ENCODE measurements at regions not wholly inside any gene's neighbourhood (a gene's known extent, or its start where the extent isn't known, plus 50 kb on each side); places are given as distances from the start of the nearest gene placed in this dataset.

- DNase-seq = no peak
These were observed 95.9 kb upstream of the SCOC start for GRCh38 chr4:140277576-140277975.

GRCh38 chr4:140271553-140271952, 101.9 kb upstream of the SCOC start:
- no peak for DNase-seq

GRCh38 chr4:140269369-140269768, 104.1 kb upstream of the SCOC start:
- no peak for DNase-seq

GRCh38 chr4:140268186-140268841, 105.1 kb upstream of the SCOC start:
- no peak for DNase-seq

- no peak for DNase-seq
These were observed 105.9 kb upstream of the SCOC start for GRCh38 chr4:140267576-140267975.

GRCh38 chr4:140266958-140267568, 106.4 kb upstream of the SCOC start:
- peak in 1 of 5 donors; percentile 9 for DNase-seq

- no peak for DNase-seq
These were observed 106.2 kb upstream of the MAML3 start for GRCh38 chr4:140260227-140260626.

GRCh38 chr4:140258476-140258875, 104.5 kb upstream of the MAML3 start:
- DNase-seq = no peak

GRCh38 chr4:140257461-140258305, 103.7 kb upstream of the MAML3 start:
- DNase-seq = no peak

GRCh38 chr4:140256941-140257340, 103.0 kb upstream of the MAML3 start:
- no peak for DNase-seq

- DNase-seq = no peak
These were observed 102.4 kb upstream of the MAML3 start for GRCh38 chr4:140256335-140256734.

- DNase-seq = no peak
These were observed 101.9 kb upstream of the MAML3 start for GRCh38 chr4:140255927-140256326.

- DNase-seq = no peak
These were observed 101.5 kb upstream of the MAML3 start for GRCh38 chr4:140255467-140255866.

- DNase-seq = no peak
These were observed 100.8 kb upstream of the MAML3 start for GRCh38 chr4:140254651-140255299.

- no peak for DNase-seq
These were observed 99.6 kb upstream of the MAML3 start for GRCh38 chr4:140253556-140254027.

GRCh38 chr4:140252742-140253555, 99.0 kb upstream of the MAML3 start:
- peak in 4 of 5 donors; percentile 38 to 57 (median 44) for DNase-seq

GRCh38 chr4:140252141-140252741, 98.3 kb upstream of the MAML3 start:
- no peak for DNase-seq

GRCh38 chr4:140251571-140251970, 97.6 kb upstream of the MAML3 start:
- DNase-seq = no peak

GRCh38 chr4:140250989-140251552, 97.1 kb upstream of the MAML3 start:
- DNase-seq = peak in 1 of 5 donors; percentile 50

- DNase-seq = no peak
These were observed 95.4 kb upstream of the MAML3 start for GRCh38 chr4:140249351-140249750.

- DNase-seq = no peak
These were observed 93.3 kb upstream of the MAML3 start for GRCh38 chr4:140247237-140247636.

All from T-helper 1 cell (primary cell).